ENCODE measurements at regions not wholly inside any gene's neighbourhood (a gene's known extent, or its start where the extent isn't known, plus 50 kb on each side); places are given as distances from the start of the nearest gene placed in this dataset.

GRCh38 chr3:65026151-65026550 lies 338.4 kb upstream of the ADAMTS9 start:
- H3K27me3 ChIP-seq (ENCODE audit: control insufficient read depth, insufficient read depth, low read length) = no peaks in the 10 kb centered on the region
- no peak overlapping the region for H3K27ac ChIP-seq (ENCODE audit: low read depth, low read length)
- H3K4me3 ChIP-seq (ENCODE audit: low read depth, low read length) = no peak overlapping the region
- no peaks in the 10 kb centered on the region for H3K9me3 ChIP-seq (ENCODE audit: control insufficient read depth, insufficient read depth, low read length)
- no peaks in the 10 kb centered on the region for H3K4me1 ChIP-seq (ENCODE audit: control insufficient read depth, insufficient read depth, low read length)
- WGBS (ENCODE audit: insufficient coverage) = 98% methylated on average over 5 of the region's 9 CpGs
- no peaks in the 10 kb centered on the region for H3K36me3 ChIP-seq (ENCODE audit: control insufficient read depth, insufficient read depth, low read length)
- no peak for DNase-seq (ENCODE audit: low read depth in 4 of 6, low spot score in 6 of 6)

DNA sequence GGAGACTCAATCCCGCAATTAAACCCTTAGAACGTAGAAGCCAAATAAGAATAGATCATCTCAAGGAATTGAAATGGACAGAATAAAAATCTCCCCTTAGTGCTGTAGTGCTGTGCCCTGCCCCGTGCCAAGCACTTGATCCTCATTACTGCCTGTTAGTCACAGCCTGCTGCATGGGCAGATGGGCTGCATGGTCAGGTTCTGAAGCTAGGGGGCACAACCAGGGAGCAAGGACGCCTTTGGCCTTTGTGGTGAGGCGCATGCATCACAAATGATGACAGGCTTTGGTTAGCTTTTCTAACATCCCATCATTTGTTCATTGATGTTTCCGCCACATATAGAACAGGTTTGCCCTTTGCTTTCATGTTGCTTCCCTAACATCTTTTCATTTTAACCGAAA lies 336.3 kb upstream of the ADAMTS9 start:
- H3K4me1 ChIP-seq (ENCODE audit: control insufficient read depth, insufficient read depth, low read length) = no peaks in the 10 kb centered on the region
- H3K27me3 ChIP-seq (ENCODE audit: control insufficient read depth, insufficient read depth, low read length) = no peaks in the 10 kb centered on the region
- no peaks in the 10 kb centered on the region for H3K36me3 ChIP-seq (ENCODE audit: control insufficient read depth, insufficient read depth, low read length)
- no peak overlapping the region for H3K27ac ChIP-seq (ENCODE audit: low read depth, low read length)
- no peak for DNase-seq (ENCODE audit: low read depth in 4 of 6, low spot score in 6 of 6)
- H3K4me3 ChIP-seq (ENCODE audit: low read depth, low read length) = no peak overlapping the region
- H3K9me3 ChIP-seq (ENCODE audit: control insufficient read depth, insufficient read depth, low read length) = no peaks in the 10 kb centered on the region
- WGBS (ENCODE audit: insufficient coverage) = 85% methylated on average over 5 of the region's 7 CpGs

DNA sequence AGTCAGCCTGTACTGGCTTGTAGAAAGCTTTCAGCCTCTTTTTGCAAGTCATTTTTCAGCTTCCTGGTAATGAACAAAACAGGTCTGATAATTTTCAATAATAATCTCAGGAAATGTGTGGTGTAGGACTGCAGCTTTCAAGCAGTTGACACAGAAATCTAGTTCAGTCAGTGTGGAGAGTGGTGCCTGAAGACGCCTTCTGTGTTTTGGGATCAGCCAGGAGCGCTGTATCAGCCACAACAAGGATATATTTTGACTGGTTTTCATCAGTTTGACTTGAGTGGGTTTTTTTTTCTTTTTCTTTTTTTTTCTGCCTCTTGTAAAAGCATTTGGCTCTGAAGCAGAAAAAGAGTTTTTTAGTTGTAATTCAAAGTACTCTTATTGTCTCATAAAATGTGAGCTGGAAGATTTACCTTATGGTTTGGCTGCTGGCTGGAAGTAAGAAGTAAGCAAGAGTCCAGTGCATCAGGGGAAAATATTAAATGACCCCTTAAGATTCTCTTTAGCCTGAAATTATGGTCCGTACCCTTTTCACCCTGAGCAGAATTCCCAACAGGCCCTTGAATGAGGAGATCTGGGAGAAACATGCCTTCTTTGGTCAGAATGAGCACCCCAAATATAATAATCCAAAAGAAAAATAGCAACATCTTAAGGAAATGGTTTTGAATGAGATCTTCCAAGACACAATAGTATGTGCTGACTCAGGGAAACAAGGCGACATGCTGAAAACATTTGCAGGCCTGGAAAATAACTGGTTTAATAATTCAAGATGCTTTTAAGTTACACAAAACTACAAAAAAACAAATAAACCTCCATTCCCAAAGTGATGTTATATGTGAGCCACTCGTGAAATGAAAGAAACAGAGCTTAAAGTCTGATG lies 332.7 kb upstream of the ADAMTS9 start:
- Histone ChIP-seq H3K4me3 (ENCODE audit: low read depth, low read length) (no peak overlapping the region), H3K36me3 (ENCODE audit: control insufficient read depth, insufficient read depth, low read length) (no peaks in the 10 kb centered on the region), H3K27ac (ENCODE audit: low read depth, low read length) (no peak overlapping the region), H3K9me3 (ENCODE audit: control insufficient read depth, insufficient read depth, low read length) (no peaks in the 10 kb centered on the region), H3K27me3 (ENCODE audit: control insufficient read depth, insufficient read depth, low read length) (no peaks in the 10 kb centered on the region), H3K4me1 (ENCODE audit: control insufficient read depth, insufficient read depth, low read length) (no peaks in the 10 kb centered on the region)
- WGBS (ENCODE audit: insufficient coverage) = 83% methylated on average over 2 of the region's 5 CpGs
- DNase-seq (ENCODE audit: low read depth in 4 of 6, low spot score in 6 of 6) = peak in 2 of 6 donors; percentile 7 to 48

- DNase-seq (ENCODE audit: low read depth in 4 of 6, low spot score in 6 of 6) = peak in 1 of 6 donors; percentile 22
- H3K4me1 ChIP-seq (ENCODE audit: control insufficient read depth, insufficient read depth, low read length) = no peaks in the 10 kb centered on the region
- H3K4me3 ChIP-seq (ENCODE audit: low read depth, low read length) = no peak overlapping the region
- no peaks in the 10 kb centered on the region for H3K36me3 ChIP-seq (ENCODE audit: control insufficient read depth, insufficient read depth, low read length)
- H3K27me3 ChIP-seq (ENCODE audit: control insufficient read depth, insufficient read depth, low read length) = no peaks in the 10 kb centered on the region
- no peaks in the 10 kb centered on the region for H3K9me3 ChIP-seq (ENCODE audit: control insufficient read depth, insufficient read depth, low read length)
- H3K27ac ChIP-seq (ENCODE audit: low read depth, low read length) = no peak overlapping the region
- no CpG with 5 or more reads among the region's 9 CpGs for WGBS (ENCODE audit: insufficient coverage)
These were observed 331.7 kb upstream of the ADAMTS9 start for GRCh38 chr3:65019443-65020055.

DNA sequence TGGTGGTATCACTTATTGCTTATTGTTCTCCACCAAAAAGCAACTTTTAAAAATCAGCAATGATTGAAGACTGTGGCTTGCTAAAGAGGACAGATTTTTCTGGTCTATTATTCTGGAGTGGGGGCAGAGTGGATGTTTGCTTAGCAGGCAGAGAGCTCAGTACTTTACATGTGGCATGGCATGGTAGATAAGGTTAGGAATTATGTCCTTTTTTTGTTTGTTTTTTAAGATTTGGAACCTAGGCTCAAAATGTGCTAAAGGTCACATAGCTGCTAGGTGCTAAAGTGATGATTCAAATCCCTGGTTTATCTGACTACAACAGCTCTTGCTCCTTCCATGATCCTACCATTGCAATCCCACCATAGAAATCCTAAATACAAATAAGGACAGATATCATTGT lies 331.0 kb upstream of the ADAMTS9 start:
- Histone ChIP-seq H3K9me3 (ENCODE audit: control insufficient read depth, insufficient read depth, low read length) (no peaks in the 10 kb centered on the region), H3K4me1 (ENCODE audit: control insufficient read depth, insufficient read depth, low read length) (no peaks in the 10 kb centered on the region), H3K27me3 (ENCODE audit: control insufficient read depth, insufficient read depth, low read length) (no peaks in the 10 kb centered on the region), H3K27ac (ENCODE audit: low read depth, low read length) (no peak overlapping the region), H3K36me3 (ENCODE audit: control insufficient read depth, insufficient read depth, low read length) (no peaks in the 10 kb centered on the region), H3K4me3 (ENCODE audit: low read depth, low read length) (no peak overlapping the region)
- DNase-seq (ENCODE audit: low read depth in 4 of 6, low spot score in 6 of 6) = no peak

- Histone ChIP-seq H3K27me3 (ENCODE audit: control insufficient read depth, insufficient read depth, low read length) (no peaks in the 10 kb centered on the region), H3K36me3 (ENCODE audit: control insufficient read depth, insufficient read depth, low read length) (no peaks in the 10 kb centered on the region), H3K27ac (ENCODE audit: low read depth, low read length) (no peak overlapping the region), H3K4me3 (ENCODE audit: low read depth, low read length) (no peak overlapping the region), H3K4me1 (ENCODE audit: control insufficient read depth, insufficient read depth, low read length) (no peaks in the 10 kb centered on the region), H3K9me3 (ENCODE audit: control insufficient read depth, insufficient read depth, low read length) (no peaks in the 10 kb centered on the region)
- WGBS (ENCODE audit: insufficient coverage) = no CpG with 5 or more reads among the region's 1 CpG
- DNase-seq (ENCODE audit: low read depth in 4 of 6, low spot score in 6 of 6) = no peak
These were observed 329.6 kb upstream of the ADAMTS9 start for GRCh38 chr3:65017359-65017758.

GRCh38 chr3:65015711-65016110 lies 327.9 kb upstream of the ADAMTS9 start:
- H3K36me3 ChIP-seq (ENCODE audit: control insufficient read depth, insufficient read depth, low read length) = no peaks in the 10 kb centered on the region
- no peaks in the 10 kb centered on the region for H3K27me3 ChIP-seq (ENCODE audit: control insufficient read depth, insufficient read depth, low read length)
- H3K4me1 ChIP-seq (ENCODE audit: control insufficient read depth, insufficient read depth, low read length) = no peaks in the 10 kb centered on the region
- no CpG with 5 or more reads among the region's 2 CpGs for WGBS (ENCODE audit: insufficient coverage)
- no peak overlapping the region for H3K27ac ChIP-seq (ENCODE audit: low read depth, low read length)
- no peaks in the 10 kb centered on the region for H3K9me3 ChIP-seq (ENCODE audit: control insufficient read depth, insufficient read depth, low read length)
- peak in 1 of 6 donors; percentile 46 for DNase-seq (ENCODE audit: low read depth in 4 of 6, low spot score in 6 of 6)
- H3K4me3 ChIP-seq (ENCODE audit: low read depth, low read length) = no peak overlapping the region

- no peak for DNase-seq (ENCODE audit: low read depth in 4 of 6, low spot score in 6 of 6)
- Histone ChIP-seq H3K4me1 (ENCODE audit: control insufficient read depth, insufficient read depth, low read length) (no peaks in the 10 kb centered on the region), H3K36me3 (ENCODE audit: control insufficient read depth, insufficient read depth, low read length) (no peaks in the 10 kb centered on the region), H3K9me3 (ENCODE audit: control insufficient read depth, insufficient read depth, low read length) (no peaks in the 10 kb centered on the region), H3K27me3 (ENCODE audit: control insufficient read depth, insufficient read depth, low read length) (no peaks in the 10 kb centered on the region), H3K27ac (ENCODE audit: low read depth, low read length) (no peak overlapping the region), H3K4me3 (ENCODE audit: low read depth, low read length) (no peak overlapping the region)
- 100% methylated on average over 1 of the region's 4 CpGs for WGBS (ENCODE audit: insufficient coverage)
These were observed 325.3 kb upstream of the ADAMTS9 start for GRCh38 chr3:65013053-65013452.

- no peak overlapping the region for H3K27ac ChIP-seq (ENCODE audit: low read depth, low read length)
- no peaks in the 10 kb centered on the region for H3K36me3 ChIP-seq (ENCODE audit: control insufficient read depth, insufficient read depth, low read length)
- H3K4me3 ChIP-seq (ENCODE audit: low read depth, low read length) = no peak overlapping the region
- DNase-seq (ENCODE audit: low read depth in 4 of 6, low spot score in 6 of 6) = no peak
- no peaks in the 10 kb centered on the region for H3K9me3 ChIP-seq (ENCODE audit: control insufficient read depth, insufficient read depth, low read length)
- no CpG with 5 or more reads among the region's 1 CpG for WGBS (ENCODE audit: insufficient coverage)
- H3K27me3 ChIP-seq (ENCODE audit: control insufficient read depth, insufficient read depth, low read length) = no peaks in the 10 kb centered on the region
- no peaks in the 10 kb centered on the region for H3K4me1 ChIP-seq (ENCODE audit: control insufficient read depth, insufficient read depth, low read length)
These were observed 318.5 kb upstream of the ADAMTS9 start for GRCh38 chr3:65006300-65006739.

- no peak overlapping the region for H3K27ac ChIP-seq (ENCODE audit: low read depth, low read length)
- DNase-seq (ENCODE audit: low read depth in 4 of 6, low spot score in 6 of 6) = no peak
- no peak overlapping the region for H3K4me3 ChIP-seq (ENCODE audit: low read depth, low read length)
- no peaks in the 10 kb centered on the region for H3K4me1 ChIP-seq (ENCODE audit: control insufficient read depth, insufficient read depth, low read length)
- H3K36me3 ChIP-seq (ENCODE audit: control insufficient read depth, insufficient read depth, low read length) = no peaks in the 10 kb centered on the region
- no CpG with 5 or more reads among the region's 2 CpGs for WGBS (ENCODE audit: insufficient coverage)
- H3K27me3 ChIP-seq (ENCODE audit: control insufficient read depth, insufficient read depth, low read length) = no peaks in the 10 kb centered on the region
- H3K9me3 ChIP-seq (ENCODE audit: control insufficient read depth, insufficient read depth, low read length) = no peaks in the 10 kb centered on the region
These were observed 317.7 kb upstream of the ADAMTS9 start for GRCh38 chr3:65005486-65005885.
